Thyroid gland (tissue), 4 donors: ENCODE measurements at regions not wholly inside any gene's neighbourhood (a gene's known extent, or its start where the extent isn't known, plus 50 kb on each side); places are given as distances from the start of the nearest gene placed in this dataset.
A peak's percentile ranks its signal among the peaks of the same experiment; 100 is the strongest.

Source experiments
- DNase-seq, 2 donors: peaks; one replicate each; pipeline ENCODE4 v3.0.0-alpha.2; 2019
- H3K27ac ChIP-seq, 3 donors: fragments of 200-600 bp; sonication (generic); 1 replicate in 2 of 3; 2 replicates in 1 of 3; pipeline ENCODE4 v1.5.1; 2016 to 2019; ENCODE audit warnings: mild to moderate bottlenecking in 1 of 3, moderate library complexity in 1 of 3
- H3K27me3 ChIP-seq: fragments of 200-600 bp; sonication (generic); one replicate; pipeline ENCODE4 v1.5.1; 2019
- H3K36me3 ChIP-seq, 2 donors: fragments of 200-600 bp; sonication (generic); one replicate each; pipeline ENCODE4 v1.5.1; 2016 to 2019
- H3K4me1 ChIP-seq, 2 donors: fragments of 200-600 bp; sonication (generic); one replicate each; pipeline ENCODE4 v1.5.1; 2017 to 2019
- H3K4me3 ChIP-seq, 3 donors: fragments of 200-600 bp; sonication (generic); replicated peaks in 1 of 3; 1 replicate in 2 of 3; 2 replicates in 1 of 3; pipeline ENCODE4 v1.5.1; 2016; ENCODE audit warnings: mild to moderate bottlenecking in 1 of 3
- H3K9me3 ChIP-seq: fragments of 200-600 bp; sonication (generic); one replicate; pipeline ENCODE4 v1.5.1; 2017
- POLR2A ChIP-seq, 2 donors: fragments of 450-650 bp; IDR thresholded peaks; one replicate each; pipeline ENCODE4 v1.6.1; 2017; ENCODE audit warnings: antibody characterized with exemption in 2 of 2, mild to moderate bottlenecking in 2 of 2, moderate library complexity in 1 of 2
- WGBS, 2 donors: methylation state at CpG; one replicate each; pipeline ENCODE4 v1.1.5; 2017; 5-methylcytosine and 5-hydroxymethylcytosine counted together
- intact Hi-C: fragments of 100-400 bp; cut with DNase I; formaldehyde crosslinking; loops from one replicate; pipeline ENCODE4 v1.15.1; 2023
- TF ChIP-seq, protein P1 (sequence below), 6 experiments: fragments of 200-600 bp in 3 of 6; fragments of 450-650 bp in 3 of 6; sonication (generic) in 3 of 6; IDR thresholded peaks; one replicate each; pipeline ENCODE4 v1.5.1; 2016 to 2019; ENCODE audit warnings: antibody characterized with exemption in 6 of 6, mild to moderate bottlenecking in 2 of 6, inconsistent platforms in 1 of 6, moderate library complexity in 1 of 6

DNA sequence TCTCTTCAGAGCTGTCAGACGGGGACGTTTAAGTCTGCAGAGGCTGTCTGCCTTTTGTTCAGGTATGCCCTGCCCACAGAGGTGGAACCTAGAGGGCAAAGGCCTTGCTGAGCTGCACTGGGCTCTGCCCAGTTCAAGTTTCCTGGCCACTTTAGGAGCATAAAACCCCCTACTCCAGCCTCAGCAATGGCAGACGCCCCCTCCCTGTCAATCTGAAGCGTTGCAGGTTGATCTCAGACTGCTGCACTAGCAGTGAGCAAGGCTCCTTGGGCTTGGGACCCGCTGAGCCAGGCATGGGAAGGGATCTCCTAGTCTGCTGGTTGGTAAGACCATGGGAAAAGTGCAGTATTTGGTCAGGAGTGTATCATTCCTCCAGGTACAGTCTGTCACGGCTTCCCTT lies 66.6 kb upstream of the TP53I11 start:
- H3K4me3 ChIP-seq, result no peak overlapping the region
- H3K9me3 ChIP-seq, result no peaks in the 10 kb centered on the region
- H3K27me3 ChIP-seq, result no peaks in the 10 kb centered on the region
- H3K27ac ChIP-seq, result no peak overlapping the region
- no peak for TF ChIP-seq POLR2A (IDR thresholded peaks at IDR 0.05)
- TF ChIP-seq, protein P1, sequence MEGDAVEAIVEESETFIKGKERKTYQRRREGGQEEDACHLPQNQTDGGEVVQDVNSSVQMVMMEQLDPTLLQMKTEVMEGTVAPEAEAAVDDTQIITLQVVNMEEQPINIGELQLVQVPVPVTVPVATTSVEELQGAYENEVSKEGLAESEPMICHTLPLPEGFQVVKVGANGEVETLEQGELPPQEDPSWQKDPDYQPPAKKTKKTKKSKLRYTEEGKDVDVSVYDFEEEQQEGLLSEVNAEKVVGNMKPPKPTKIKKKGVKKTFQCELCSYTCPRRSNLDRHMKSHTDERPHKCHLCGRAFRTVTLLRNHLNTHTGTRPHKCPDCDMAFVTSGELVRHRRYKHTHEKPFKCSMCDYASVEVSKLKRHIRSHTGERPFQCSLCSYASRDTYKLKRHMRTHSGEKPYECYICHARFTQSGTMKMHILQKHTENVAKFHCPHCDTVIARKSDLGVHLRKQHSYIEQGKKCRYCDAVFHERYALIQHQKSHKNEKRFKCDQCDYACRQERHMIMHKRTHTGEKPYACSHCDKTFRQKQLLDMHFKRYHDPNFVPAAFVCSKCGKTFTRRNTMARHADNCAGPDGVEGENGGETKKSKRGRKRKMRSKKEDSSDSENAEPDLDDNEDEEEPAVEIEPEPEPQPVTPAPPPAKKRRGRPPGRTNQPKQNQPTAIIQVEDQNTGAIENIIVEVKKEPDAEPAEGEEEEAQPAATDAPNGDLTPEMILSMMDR (IDR thresholded peaks at IDR 0.05), result no peak
- 82 to 100% methylated on average over 3 to 6 of the region's 6 CpGs for whole genome bisulfite sequencing, 2 donors
- no peaks in the 10 kb centered on the region for H3K36me3 ChIP-seq
- peaks cover 16 to 19% of the 10 kb centered on the region in 2 donors for H3K4me1 ChIP-seq
- intact Hi-C loops, result no loop called here
- no peak for DNase-seq

DNA sequence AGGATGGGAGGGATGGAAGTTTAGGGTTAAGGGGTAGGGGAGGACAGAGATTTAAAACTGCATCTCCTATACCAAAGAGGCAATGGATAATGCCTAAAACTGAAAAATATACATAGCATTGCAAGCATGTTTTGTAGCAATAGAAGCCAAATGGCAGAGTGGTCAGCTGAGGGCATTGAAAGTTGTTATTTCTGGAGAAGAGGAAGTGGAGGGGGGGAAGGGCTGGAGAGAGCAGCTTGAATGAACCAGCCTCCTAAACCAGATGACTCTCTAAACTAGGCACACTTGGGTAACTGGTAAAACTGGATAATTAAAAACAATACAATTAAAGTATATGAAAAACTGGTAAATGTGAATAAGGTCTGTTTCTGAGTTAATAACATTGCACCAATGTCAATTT lies 70.3 kb upstream of the TP53I11 start:
- Histone ChIP-seq H3K27me3 (no peaks in the 10 kb centered on the region), H3K4me1 (peaks cover 17 to 22% of the 10 kb centered on the region in 2 donors), H3K4me3 (no peak overlapping the region), H3K36me3 (no peaks in the 10 kb centered on the region), H3K9me3 (no peaks in the 10 kb centered on the region), H3K27ac (peak overlapping the region in 1 of 3 donors; percentile 45)
- peak; percentile 44 to 52 for DNase-seq
- TF ChIP-seq, protein P1 (IDR thresholded peaks at IDR 0.05), result no peak
- no peak for TF ChIP-seq POLR2A (IDR thresholded peaks at IDR 0.05)
- intact Hi-C loops, result no loop called here

DNA sequence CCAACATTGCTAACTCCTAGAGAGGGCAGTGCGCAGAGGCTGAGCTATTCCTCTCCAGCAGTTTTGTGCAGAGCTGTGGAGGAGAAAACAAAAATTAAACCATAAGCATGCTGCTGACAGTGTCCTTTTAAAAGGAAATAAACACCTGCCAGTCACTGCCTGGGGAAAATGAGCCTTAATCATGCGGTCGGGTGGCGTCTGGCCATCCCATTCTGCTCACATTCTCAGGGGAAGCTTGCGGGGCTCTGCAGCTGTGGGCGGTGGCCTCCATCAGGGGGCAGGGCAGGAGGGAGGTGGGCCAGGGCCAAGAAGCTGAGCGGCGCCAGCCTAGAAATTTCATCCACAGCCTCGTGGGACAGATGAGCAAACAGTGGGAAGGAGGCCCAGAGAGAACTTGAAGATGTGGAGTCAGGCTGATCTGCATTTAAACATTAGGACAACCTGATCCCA lies 71.0 kb upstream of the TP53I11 start:
- no peaks in the 10 kb centered on the region for H3K9me3 ChIP-seq
- DNase-seq, result peak; percentile 37 to 41
- no peaks in the 10 kb centered on the region for H3K36me3 ChIP-seq
- peak overlapping the region in 2 of 3 donors; percentile 39 to 45 for H3K27ac ChIP-seq
- peaks cover 17 to 22% of the 10 kb centered on the region in 2 donors for H3K4me1 ChIP-seq
- intact Hi-C loops, result no loop called here
- 24 to 35% methylated on average over 8 of the region's 9 CpGs for WGBS, 2 donors
- TF ChIP-seq, protein P1 (IDR thresholded peaks at IDR 0.05), result no peak
- TF ChIP-seq POLR2A (IDR thresholded peaks at IDR 0.05), result no peak
- no peak overlapping the region for H3K4me3 ChIP-seq
- no peaks in the 10 kb centered on the region for H3K27me3 ChIP-seq

DNA sequence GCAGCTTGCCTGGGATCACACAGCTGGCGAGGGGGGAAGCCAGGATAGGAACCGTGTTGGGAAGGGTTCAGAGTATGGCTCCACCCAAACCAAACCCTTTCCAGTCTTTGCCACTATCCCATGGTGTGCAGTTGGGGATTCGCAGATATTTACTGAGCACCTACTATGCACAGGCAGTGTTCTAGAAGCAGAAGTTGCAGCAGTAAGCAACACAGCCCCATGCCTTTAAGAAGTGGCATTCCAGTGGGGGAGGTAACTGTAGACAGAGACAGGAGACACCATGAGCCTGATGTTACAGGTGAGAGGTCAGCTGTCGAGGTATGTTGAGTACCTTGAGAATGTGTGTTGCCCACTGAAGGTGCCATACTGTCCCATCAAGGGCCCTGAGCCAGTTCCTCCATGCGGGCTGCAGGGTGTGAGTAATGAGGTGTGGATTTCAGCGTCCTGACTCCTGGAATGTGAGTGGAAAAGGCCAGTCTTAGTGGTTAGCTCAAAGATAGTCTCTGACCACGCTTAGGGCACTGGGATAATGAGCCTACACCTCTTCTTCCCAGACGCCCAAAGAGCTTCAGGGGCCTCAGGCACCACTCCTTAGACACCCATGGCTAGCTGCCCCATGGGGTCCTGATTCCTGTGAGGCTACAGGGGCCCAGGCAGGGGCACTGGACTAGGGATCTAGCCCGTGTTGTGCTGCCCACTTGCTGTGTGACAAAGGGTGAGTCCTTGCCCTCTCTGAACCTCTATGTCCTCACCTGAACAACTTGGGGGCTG lies 71.8 kb upstream of the TP53I11 start:
- TF ChIP-seq POLR2A (IDR thresholded peaks at IDR 0.05), result no peak
- TF ChIP-seq, protein P1 (IDR thresholded peaks at IDR 0.05), result no peak
- WGBS, 2 donors, result 70 to 76% methylated on average over 8 to 9 of the region's 9 CpGs
- H3K27me3 ChIP-seq, result no peaks in the 10 kb centered on the region
- H3K4me3 ChIP-seq, result no peak overlapping the region
- no peaks in the 10 kb centered on the region for H3K9me3 ChIP-seq
- peak overlapping the region in 2 of 3 donors; percentile 39 to 45 for H3K27ac ChIP-seq
- intact Hi-C loops, result no loop called here
- H3K4me1 ChIP-seq, result peaks cover 17 to 22% of the 10 kb centered on the region in 2 donors
- H3K36me3 ChIP-seq, result no peaks in the 10 kb centered on the region
- no peak for DNase-seq

DNA sequence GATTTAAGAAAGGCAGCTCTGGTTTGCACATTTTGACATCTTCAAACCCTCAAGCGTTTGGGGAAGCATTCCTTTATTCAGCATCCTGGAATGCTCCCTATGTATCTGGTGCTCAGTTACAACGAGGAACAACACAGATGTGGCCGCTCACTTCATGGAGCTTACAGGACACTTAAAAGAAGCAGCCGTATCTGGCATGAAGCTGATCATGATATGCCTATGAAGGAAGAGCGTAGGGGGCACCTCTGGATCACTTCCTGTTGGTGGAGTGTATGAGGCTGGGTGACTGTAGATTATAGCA lies 72.3 kb upstream of the TP53I11 start:
- H3K27me3 ChIP-seq, result no peaks in the 10 kb centered on the region
- TF ChIP-seq POLR2A (IDR thresholded peaks at IDR 0.05), result no peak
- TF ChIP-seq, protein P1 (IDR thresholded peaks at IDR 0.05), result no peak
- WGBS, 2 donors, result 69 to 85% methylated on average over 5 of the region's 5 CpGs
- H3K36me3 ChIP-seq, result no peaks in the 10 kb centered on the region
- no peak for DNase-seq
- H3K27ac ChIP-seq, result no peak overlapping the region
- no peaks in the 10 kb centered on the region for H3K9me3 ChIP-seq
- peaks cover 17 to 22% of the 10 kb centered on the region in 2 donors for H3K4me1 ChIP-seq
- intact Hi-C loops, result no loop called here
- H3K4me3 ChIP-seq, result no peak overlapping the region
